IMR-90 (cell line): ENCODE measurements at regions not wholly inside any gene's neighbourhood (a gene's known extent, or its start where the extent isn't known, plus 50 kb on each side); places are given as distances from the start of the nearest gene placed in this dataset.
"Not testable (repeated sequence)": the region's sequence is repeated elsewhere in the genome, so short reads cannot be mapped to it uniquely, and the experiment has no call there.

Experiments used
- ATAC-seq: fragments of 200-7000 bp; cut with Tn5 transposase; 2 replicates; pipeline ENCODE4 v1.9.1; 2020; ENCODE audit warnings: low read depth, mild to moderate bottlenecking, moderate library complexity
- BruUV-seq: library from RNA; stranded (reverse); fragments of 400-500 nt; replicated peaks from 2 replicates; lab custom pipeline; 2021; lab: Mats Ljungman, UMichigan
- CTCF ChIA-PET: fragments of 300-600 bp; formaldehyde crosslinking; extraction: SDS; loops from one replicate; lab custom pipeline; 2021; ENCODE audit warnings: antibody characterized with exemption; lab: Yijun Ruan, JAX
- POLR2A ChIA-PET: fragments of 300-600 bp; sonication (Branson Sonifier 250); formaldehyde crosslinking; loops from one replicate; lab custom pipeline; 2022; ENCODE audit warnings: antibody characterized with exemption; ENCODE audit not compliant: unreplicated experiment; lab: Charles Lee
- DNase-seq: peaks from one replicate; pipeline ENCODE4 v3.0.0; 2013
- H2AFZ ChIP-seq: replicated peaks from 2 replicates; pipeline ENCODE3; 2013; ENCODE audit warnings: low read length, mild to moderate bottlenecking; ENCODE audit not compliant: poor library complexity
- H2AK5ac ChIP-seq: 2 replicates; pipeline ENCODE4 v1.6.1; 2013; ENCODE audit warnings: low read depth, low read length, inconsistent platforms
- H2AK9ac ChIP-seq: replicated peaks from 2 replicates; pipeline ENCODE3; 2013; ENCODE audit warnings: mild to moderate bottlenecking, low read depth, low read length, moderate library complexity; ENCODE audit not compliant: poor library complexity
- H2BK120ac ChIP-seq: 2 replicates; pipeline ENCODE4 v1.6.1; 2013; ENCODE audit warnings: low read depth, low read length, inconsistent platforms
- H2BK15ac ChIP-seq: 3 replicates; pipeline ENCODE4 v1.6.1; 2013; ENCODE audit warnings: low read depth, low read length, inconsistent platforms
- H2BK20ac ChIP-seq: 2 replicates; pipeline ENCODE4 v1.6.1; 2013; ENCODE audit warnings: low read depth, mild to moderate bottlenecking, inconsistent platforms, low read length, moderate library complexity
- H2BK5ac ChIP-seq: 2 replicates; pipeline ENCODE4 v1.6.1; 2013; ENCODE audit warnings: mild to moderate bottlenecking, low read depth, low read length, inconsistent platforms; ENCODE audit not compliant: poor library complexity, severe bottlenecking
- H3K14ac ChIP-seq: replicated peaks from 2 replicates; pipeline ENCODE4 v1.6.1; 2013; ENCODE audit warnings: low read depth, low read length, inconsistent platforms
- H3K18ac ChIP-seq: 2 replicates; pipeline ENCODE4 v1.6.1; 2013; ENCODE audit warnings: low read depth, low read length, control low read depth
- H3K23ac ChIP-seq: 2 replicates; pipeline ENCODE4 v1.6.1; 2013; ENCODE audit warnings: low read depth, low read length, inconsistent platforms
- H3K27ac ChIP-seq: 2 replicates; pipeline ENCODE4 v1.5.1; 2013; ENCODE audit warnings: mild to moderate bottlenecking, control low read depth, low read length; ENCODE audit not compliant: insufficient read depth
- H3K27me3 ChIP-seq: 2 replicates; pipeline ENCODE4 v1.6.1; 2013; ENCODE audit warnings: low read length; ENCODE audit not compliant: control insufficient read depth, insufficient read depth
- H3K36me3 ChIP-seq: 2 replicates; pipeline ENCODE4 v1.6.1; 2013; ENCODE audit warnings: low read length, mixed read lengths; ENCODE audit not compliant: control insufficient read depth, insufficient read depth
- H3K4ac ChIP-seq: 2 replicates; pipeline ENCODE4 v1.6.1; 2013; ENCODE audit warnings: low read depth, low read length, inconsistent platforms
- H3K4me1 ChIP-seq: 2 replicates; pipeline ENCODE4 v1.6.1; 2013; ENCODE audit warnings: low read length, mixed read lengths; ENCODE audit not compliant: control insufficient read depth, insufficient read depth
- H3K4me2 ChIP-seq: 2 replicates; pipeline ENCODE4 v1.6.1; 2013; ENCODE audit warnings: low read depth, mild to moderate bottlenecking, control low read depth, low read length, moderate library complexity
- H3K4me3 ChIP-seq: 2 replicates; pipeline ENCODE4 v1.5.1; 2013; ENCODE audit warnings: low read depth, mild to moderate bottlenecking, control low read depth, low read length, moderate library complexity; ENCODE audit not compliant: insufficient read depth
- H3K56ac ChIP-seq: 2 replicates; pipeline ENCODE4 v1.6.1; 2013; ENCODE audit warnings: low read length, inconsistent platforms; ENCODE audit not compliant: insufficient read depth; ENCODE audit errors: extremely low read depth
- H3K79me1 ChIP-seq, 2 experiments: 2 replicates each; pipeline ENCODE4 v1.6.1; 2013; ENCODE audit warnings: low read length in 2 of 2, inconsistent platforms in 1 of 2, low read depth in 1 of 2
- H3K9ac ChIP-seq: 2 replicates; pipeline ENCODE4 v1.6.1; 2013; ENCODE audit warnings: low read depth, low read length, control low read depth
- H3K9me1 ChIP-seq: 2 replicates; pipeline ENCODE4 v1.6.1; 2013; ENCODE audit warnings: low read length, inconsistent platforms; ENCODE audit not compliant: insufficient read depth
- H3K9me3 ChIP-seq: 2 replicates; pipeline ENCODE4 v1.6.1; 2013; ENCODE audit warnings: low read length; ENCODE audit not compliant: control insufficient read depth, insufficient read depth
- H4K20me1 ChIP-seq: 2 replicates; pipeline ENCODE4 v1.6.1; 2013; ENCODE audit warnings: low read length, inconsistent platforms; ENCODE audit not compliant: insufficient read depth
- H4K5ac ChIP-seq: 2 replicates; pipeline ENCODE4 v1.6.1; 2013; ENCODE audit warnings: mild to moderate bottlenecking, low read depth, low read length, control low read depth
- H4K8ac ChIP-seq, 2 experiments: 2 replicates each; pipeline ENCODE4 v1.6.1; 2013; ENCODE audit warnings: low read depth in 2 of 2, low read length in 2 of 2, control low read depth in 1 of 2, inconsistent platforms in 1 of 2
- H4K91ac ChIP-seq: 2 replicates; pipeline ENCODE4 v1.6.1; 2013; ENCODE audit warnings: low read depth, low read length, inconsistent platforms; ENCODE audit not compliant: insufficient read depth
- MAFK ChIP-seq: IDR thresholded peaks from 2 replicates; pipeline ENCODE4 v1.6.1; 2012; ENCODE audit warnings: low read depth, low read length, improper control_type of control experiment
- WGBS, 2 experiments: methylation state at CpG; one replicate each; pipeline versions ENCODE4 v1.1.5 to v1.1.7; 2013; ENCODE audit warnings: missing lambda C conversion rate in 2 of 2; ENCODE audit not compliant: insufficient read length in 1 of 2; ENCODE audit errors: extremely low coverage in 2 of 2; 5-methylcytosine and 5-hydroxymethylcytosine counted together
- dilution Hi-C: fragments of 300-500 bp; cut with HindIII; formaldehyde crosslinking; loops from one replicate; pipeline ENCODE4 v1.14.3; 2018; ENCODE audit warnings: low sequenced_read_pairs; ENCODE audit not compliant: unreplicated experiment
- in situ Hi-C: fragments of 300-500 bp; cut with MboI; formaldehyde crosslinking; loops from 3 replicates; pipeline ENCODE4 v1.14.3; 2019; ENCODE audit warnings: low sequenced_read_pairs, inconsistent platforms, mixed read lengths
- intact Hi-C: fragments of 100-400 bp; cut with micrococcal nuclease; formaldehyde crosslinking; loops from 2 replicates; pipeline ENCODE4 v1.10.0; 2022

DNA sequence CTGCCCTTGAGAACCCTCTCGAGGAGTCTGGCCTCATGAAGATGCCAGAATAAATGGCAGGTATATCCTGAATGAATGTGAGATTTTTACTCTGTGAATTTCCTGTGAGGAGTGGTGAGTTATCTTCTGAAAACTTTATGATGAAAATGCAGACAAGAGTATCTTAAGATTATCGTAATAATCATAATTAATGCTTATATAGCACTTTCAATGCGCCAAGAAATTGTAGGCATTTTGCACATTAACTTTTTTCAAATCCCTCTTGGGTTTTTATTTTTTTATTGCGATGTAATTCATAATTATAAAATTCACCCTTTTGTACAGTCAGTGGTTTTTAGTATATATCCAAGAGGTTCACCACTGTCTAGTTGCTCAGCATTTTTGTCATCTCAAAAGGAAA lies 135.1 kb downstream of the FOXD4L6 start:
- BruUV-seq, H3K23ac ChIP-seq, ATAC-seq: not testable (repeated sequence)

GRCh38 chr9:40992472-40992821 lies 136.0 kb downstream of the FOXD4L6 start:
- H3K27me3 ChIP-seq, H3K23ac ChIP-seq, H3K4me1 ChIP-seq, H4K20me1 ChIP-seq, H2BK20ac ChIP-seq, H2BK15ac ChIP-seq, H3K9me3 ChIP-seq, H2AK9ac ChIP-seq, H2AK5ac ChIP-seq, intact Hi-C loops, H3K18ac ChIP-seq, H3K36me3 ChIP-seq, dilution Hi-C loops, DNase-seq, H3K9me1 ChIP-seq, in situ Hi-C loops: not testable (repeated sequence)
- 10% methylated on average over 14 of the region's 25 CpGs; no CpG with 5 or more reads in 1 of the 2 experiments for WGBS, 2 experiments
- Histone ChIP-seq H2BK5ac (peak overlapping the region; percentile 67), H4K91ac (peak overlapping the region; percentile 26), H3K56ac (peak overlapping the region; percentile 58; the same call in 1 of the 2 replicates), H2BK120ac (0 out of 2 replicates have a peak overlapping the region, but pooled peaks have one; percentile 2), H3K79me1 (peaks cover 3 to 13% of the 10 kb centered on the region in 2 experiments; a peak in 3 of 4 replicates), H3K9ac (peak overlapping the region; percentile 56), H3K14ac (peak overlapping the region; percentile 53; the same call in 1 of the 2 replicates), H2AFZ (peak overlapping the region; percentile 84), H3K27ac (peak overlapping the region; percentile 80), H4K5ac (peak overlapping the region; percentile 17), H3K4me3 (peak overlapping the region; percentile 75), H3K4me2 (peak overlapping the region; percentile 70), H3K4ac (peak overlapping the region; percentile 75), H4K8ac (peak overlapping the region; percentile 44 to 72)
- ChIA-PET POLR2A (interaction anchor here (0.7 kb wide), 1 partner anchor 63 kb away, joined by 3 read pairs; no protein-coding TSS in a partner anchor), CTCF (interaction anchor here (1.4 kb wide), 1 partner anchor 96 kb away, joined by 3 read pairs; no protein-coding TSS in a partner anchor)
- BruUV-seq: TSS peak; percentile 70
- peak; percentile 16 for ATAC-seq

More for the DNA sequence above, 135.1 kb downstream of the FOXD4L6 start:
- H3K4ac ChIP-seq, H3K9ac ChIP-seq, CTCF ChIA-PET, H3K9me3 ChIP-seq, H3K27ac ChIP-seq, H4K20me1 ChIP-seq, H2AK9ac ChIP-seq, in situ Hi-C loops, DNase-seq, H3K36me3 ChIP-seq, H2AFZ ChIP-seq, H3K14ac ChIP-seq, H3K56ac ChIP-seq, H3K18ac ChIP-seq, H3K9me1 ChIP-seq, H4K5ac ChIP-seq, H4K8ac ChIP-seq, H2BK5ac ChIP-seq, POLR2A ChIA-PET, intact Hi-C loops, dilution Hi-C loops, H2AK5ac ChIP-seq, H2BK15ac ChIP-seq, H2BK20ac ChIP-seq, H3K27me3 ChIP-seq, H2BK120ac ChIP-seq, H4K91ac ChIP-seq, H3K4me1 ChIP-seq: not testable (repeated sequence)
- peak overlapping the region; percentile 67; the same call in 1 of the 2 replicates for H3K4me2 ChIP-seq
- peaks cover 3 to 13% of the 10 kb centered on the region in 2 experiments; a peak in 3 of 4 replicates for H3K79me1 ChIP-seq
- TF ChIP-seq MAFK: peak; percentile 55
- H3K4me3 ChIP-seq: peak overlapping the region; percentile 27; the same call in 1 of the 2 replicates
- no CpG with 5 or more reads among the region's 4 CpGs for WGBS, 2 experiments
